Aorta (tissue), 5 donors: ENCODE measurements at regions not wholly inside any gene's neighbourhood (a gene's known extent, or its start where the extent isn't known, plus 50 kb on each side); places are given as distances from the start of the nearest gene placed in this dataset.
"Not testable (repeated sequence)": the region's sequence is repeated elsewhere in the genome, so short reads cannot be mapped to it uniquely, and the experiment has no call there.

Experiments
- ATAC-seq: fragments of 200-7000 bp; cut with Tn5 transposase; one replicate; pipeline ENCODE4 v1.9.1; 2022; ENCODE audit warnings: moderate library complexity; ENCODE audit not compliant: low FRiP score
- DNase-seq, 2 donors: peaks; one replicate each; pipeline ENCODE4 v3.0.0-alpha.2; 2020
- H3K27ac ChIP-seq, 2 donors: one replicate each; pipeline ENCODE4 v1.5.1; 2013; ENCODE audit warnings: low read length in 2 of 2, mild to moderate bottlenecking in 2 of 2, moderate library complexity in 2 of 2, control low read depth in 1 of 2, inconsistent platforms in 1 of 2, low read depth in 1 of 2
- H3K27me3 ChIP-seq, 2 donors: one replicate each; pipeline ENCODE4 v1.6.1; 2013; ENCODE audit warnings: control low read depth in 1 of 2, low read length in 1 of 2, mild to moderate bottlenecking in 1 of 2, moderate library complexity in 1 of 2; ENCODE audit not compliant: insufficient read depth in 2 of 2, control insufficient read depth in 1 of 2
- H3K36me3 ChIP-seq, 2 donors: one replicate each; pipeline ENCODE4 v1.6.1; 2013; ENCODE audit warnings: control low read depth in 1 of 2, low read length in 1 of 2, mild to moderate bottlenecking in 1 of 2; ENCODE audit not compliant: insufficient read depth in 2 of 2, control insufficient read depth in 1 of 2
- H3K4me1 ChIP-seq, 2 donors: one replicate each; pipeline ENCODE4 v1.6.1; 2013; ENCODE audit warnings: low read length in 2 of 2, control low read depth in 1 of 2, mild to moderate bottlenecking in 1 of 2, moderate library complexity in 1 of 2; ENCODE audit not compliant: insufficient read depth in 2 of 2, control insufficient read depth in 1 of 2
- H3K4me3 ChIP-seq, 2 donors: one replicate each; pipeline ENCODE4 v1.5.1; 2013; ENCODE audit warnings: low read length in 2 of 2, control low read depth in 1 of 2, mild to moderate bottlenecking in 1 of 2
- H3K9me3 ChIP-seq: one replicate; pipeline ENCODE4 v1.6.1; 2013; ENCODE audit warnings: mild to moderate bottlenecking, low read length; ENCODE audit not compliant: control insufficient read depth
- WGBS, 2 donors: extraction: QIAGEN DNeasy Blood & Tissue Kit; methylation state at CpG; one replicate each; pipeline ENCODE4 v1.1.7; 2013; 5-methylcytosine and 5-hydroxymethylcytosine counted together
- intact Hi-C, 2 donors: fragments of 100-400 bp; cut with DNase I; formaldehyde crosslinking; loops; one replicate each; pipeline versions ENCODE4 v1.14.2 to v1.15.0; 2022
- donor health status: healthy with polysubstance abuse.
- donor health status: Bipolar disorder and iron deficiency.
- donor health status: DM: no; HTN: no; CAD: no.
- donor health status: DM: no; HTN: no; CAD: no.
- donor health status: DM: yes; HTN: yes; CAD: no.

GRCh38 chr12:131204416-131205274 is 250.9 kb downstream of the ADGRD1 start:
- DNase-seq = peak in 1 of 2 donors; percentile 47
- intact Hi-C loops = no loop called here

GRCh38 chr12:131205275-131205933 is 251.7 kb downstream of the ADGRD1 start:
- H3K27ac ChIP-seq, H3K4me1 ChIP-seq, intact Hi-C loops, H3K4me3 ChIP-seq, H3K27me3 ChIP-seq, H3K36me3 ChIP-seq, H3K9me3 ChIP-seq, ATAC-seq: not testable (repeated sequence)
- 68 to 69% methylated on average over 17 to 23 of the region's 23 CpGs for WGBS, 2 donors
- peak in 1 of 2 donors; percentile 28 for DNase-seq

More at GRCh38 chr12:131204416-131205274, 250.9 kb downstream of the ADGRD1 start:
- Histone ChIP-seq H3K4me1 (no peaks in the 10 kb centered on the region), H3K9me3 (peaks cover 2% of the 10 kb centered on the region), H3K4me3 (no peak overlapping the region), H3K36me3 (no peaks in the 10 kb centered on the region), H3K27ac (no peak overlapping the region), H3K27me3 (no peaks in the 10 kb centered on the region)
- WGBS, 2 donors = 64 to 69% methylated on average over 16 to 17 of the region's 17 CpGs
- no peak for ATAC-seq

- DNase-seq = peak in 1 of 2 donors; percentile 28
- peak; percentile 42 for ATAC-seq
Measured at GRCh38 chr12:131206630-131207299, 253.1 kb downstream of the ADGRD1 start.

GRCh38 chr12:131207300-131207660 is 253.6 kb downstream of the ADGRD1 start:
- WGBS, 2 donors = 73 to 78% methylated on average over 12 of the region's 12 CpGs
- intact Hi-C loops, H3K36me3 ChIP-seq, H3K27ac ChIP-seq, H3K27me3 ChIP-seq, H3K9me3 ChIP-seq, H3K4me1 ChIP-seq, H3K4me3 ChIP-seq: not testable (repeated sequence)
- ATAC-seq (peak; percentile 28), DNase-seq (peak in 1 of 2 donors; percentile 39)

More at GRCh38 chr12:131206630-131207299, 253.1 kb downstream of the ADGRD1 start:
- H3K9me3 ChIP-seq, H3K36me3 ChIP-seq, H3K4me3 ChIP-seq, H3K4me1 ChIP-seq, intact Hi-C loops, H3K27ac ChIP-seq, H3K27me3 ChIP-seq: not testable (repeated sequence)
- 76 to 81% methylated on average over 14 to 16 of the region's 19 CpGs for WGBS, 2 donors

- not testable (repeated sequence) for H3K27me3 ChIP-seq
- ATAC-seq = peak; percentile 12
Measured at GRCh38 chr12:131207841-131208240, 254.1 kb downstream of the ADGRD1 start.

GRCh38 chr12:131208425-131208824 is 254.7 kb downstream of the ADGRD1 start:
- intact Hi-C loops = no loop called here
- Histone ChIP-seq H3K4me1 (no peaks in the 10 kb centered on the region), H3K4me3 (no peak overlapping the region), H3K27me3 (no peaks in the 10 kb centered on the region), H3K27ac (no peak overlapping the region), H3K36me3 (no peaks in the 10 kb centered on the region), H3K9me3 (peaks cover 6% of the 10 kb centered on the region)
- DNase-seq (peak in 1 of 2 donors; percentile 50), ATAC-seq (no peak)
- 46 to 49% methylated on average over 5 of the region's 5 CpGs for WGBS, 2 donors

More at GRCh38 chr12:131207841-131208240, 254.1 kb downstream of the ADGRD1 start:
- intact Hi-C loops, H3K4me1 ChIP-seq, H3K27ac ChIP-seq, H3K4me3 ChIP-seq, H3K36me3 ChIP-seq, H3K9me3 ChIP-seq: not testable (repeated sequence)
- DNase-seq = peak in 1 of 2 donors; percentile 19
- WGBS, 2 donors = 77% methylated on average over 12 to 13 of the region's 21 CpGs

- H3K4me3 ChIP-seq = no peak overlapping the region
- ATAC-seq (no peak), DNase-seq (peak in 1 of 2 donors; percentile 61)
- intact Hi-C loops = no loop called here
- no peaks in the 10 kb centered on the region for H3K4me1 ChIP-seq
- WGBS, 2 donors = 85 to 87% methylated on average over 21 of the region's 21 CpGs
- H3K36me3 ChIP-seq = no peaks in the 10 kb centered on the region
- H3K27ac ChIP-seq = no peak overlapping the region
- no peaks in the 10 kb centered on the region for H3K27me3 ChIP-seq
- H3K9me3 ChIP-seq = peaks cover 6% of the 10 kb centered on the region
Measured at GRCh38 chr12:131209082-131210070, 255.7 kb downstream of the ADGRD1 start.
